Osteocyte (in vitro differentiated cells): ENCODE measurements at regions not wholly inside any gene's neighbourhood (a gene's known extent, or its start where the extent isn't known, plus 50 kb on each side); places are given as distances from the start of the nearest gene placed in this dataset.
"Not testable (repeated sequence)": the region's sequence is repeated elsewhere in the genome, so short reads cannot be mapped to it uniquely, and the experiment has no call there.

Experiments used
- DNase-seq: peaks from one replicate; pipeline ENCODE4 v3.0.0; 2021; ENCODE audit warnings: mixed read lengths; ENCODE audit not compliant: unreplicated experiment; ENCODE audit errors: extremely low spot score
- H3K27ac Mint-ChIP-seq: one replicate; pipeline ENCODE4 v1.8.0; 2021; ENCODE audit warnings: mild to moderate bottlenecking, mixed read lengths; ENCODE audit not compliant: unreplicated experiment
- H3K27me3 Mint-ChIP-seq: one replicate; pipeline ENCODE4 v1.8.0; 2021; ENCODE audit warnings: mixed read lengths; ENCODE audit not compliant: unreplicated experiment
- H3K36me3 Mint-ChIP-seq: one replicate; pipeline ENCODE4 v1.8.0; 2021; ENCODE audit warnings: mixed read lengths; ENCODE audit not compliant: unreplicated experiment
- H3K4me1 Mint-ChIP-seq: one replicate; pipeline ENCODE4 v1.8.0; 2021; ENCODE audit warnings: mixed read lengths; ENCODE audit not compliant: unreplicated experiment
- H3K4me3 Mint-ChIP-seq: one replicate; pipeline ENCODE4 v1.8.0; 2021; ENCODE audit warnings: mild to moderate bottlenecking, moderate library complexity, mixed read lengths; ENCODE audit not compliant: unreplicated experiment
- H3K9me3 Mint-ChIP-seq: one replicate; pipeline ENCODE4 v1.8.0; 2021; ENCODE audit warnings: mixed read lengths; ENCODE audit not compliant: unreplicated experiment
- CTCF ChIP-seq: fragments of 200-600 bp; sonication (generic); IDR thresholded peaks from 2 replicates; pipeline ENCODE4 v1.5.0; 2021; ENCODE audit warnings: antibody characterized with exemption, mild to moderate bottlenecking, moderate library complexity

GRCh38 chr16:88132836-88133506, 181.7 kb downstream of the BANP start:
- peaks cover 4% of the 10 kb centered on the region for H3K4me1 Mint-ChIP-seq
- no peak overlapping the region for H3K4me3 Mint-ChIP-seq
- no peaks in the 10 kb centered on the region for H3K27me3 Mint-ChIP-seq
- no peak for DNase-seq
- no peaks in the 10 kb centered on the region for H3K9me3 Mint-ChIP-seq
- H3K36me3 Mint-ChIP-seq: no peaks in the 10 kb centered on the region
- H3K27ac Mint-ChIP-seq: no peak overlapping the region
- TF ChIP-seq CTCF: no peak

- Mint-ChIP-seq H3K27ac (no peak overlapping the region), H3K9me3 (peaks cover 4% of the 10 kb centered on the region), H3K4me1 (peaks cover 4% of the 10 kb centered on the region), H3K27me3 (no peaks in the 10 kb centered on the region), H3K36me3 (no peaks in the 10 kb centered on the region), H3K4me3 (no peak overlapping the region)
- DNase-seq: no peak
- no peak for TF ChIP-seq CTCF
Observed at GRCh38 chr16:88133507-88133843, 182.2 kb downstream of the BANP start.

- not testable (repeated sequence) for H3K4me3 Mint-ChIP-seq, H3K4me1 Mint-ChIP-seq, DNase-seq, H3K36me3 Mint-ChIP-seq, H3K27ac Mint-ChIP-seq, H3K27me3 Mint-ChIP-seq
- H3K9me3 Mint-ChIP-seq: peaks cover 10% of the 10 kb centered on the region
Observed at GRCh38 chr16:88134172-88134898, 183.1 kb downstream of the BANP start.

- H3K36me3 Mint-ChIP-seq, H3K4me3 Mint-ChIP-seq: not testable (repeated sequence)
Observed at GRCh38 chr16:88134899-88135682, 183.9 kb downstream of the BANP start.

GRCh38 chr16:88136211-88136713, 185.0 kb downstream of the BANP start:
- H3K4me1 Mint-ChIP-seq, H3K36me3 Mint-ChIP-seq, H3K4me3 Mint-ChIP-seq, H3K27me3 Mint-ChIP-seq, H3K27ac Mint-ChIP-seq, DNase-seq: not testable (repeated sequence)
- H3K9me3 Mint-ChIP-seq: peaks cover 10% of the 10 kb centered on the region

More at GRCh38 chr16:88134899-88135682, 183.9 kb downstream of the BANP start:
- H3K27ac Mint-ChIP-seq, H3K4me1 Mint-ChIP-seq, DNase-seq, H3K27me3 Mint-ChIP-seq: not testable (repeated sequence)
- H3K9me3 Mint-ChIP-seq: peaks cover 10% of the 10 kb centered on the region

GRCh38 chr16:88136939-88137338, 185.7 kb downstream of the BANP start:
- not testable (repeated sequence) for DNase-seq, H3K27me3 Mint-ChIP-seq, H3K4me3 Mint-ChIP-seq, H3K36me3 Mint-ChIP-seq, H3K27ac Mint-ChIP-seq, H3K4me1 Mint-ChIP-seq
- H3K9me3 Mint-ChIP-seq: peaks cover 10% of the 10 kb centered on the region

GRCh38 chr16:88139141-88139540, 187.9 kb downstream of the BANP start:
- H3K27ac Mint-ChIP-seq, DNase-seq, H3K36me3 Mint-ChIP-seq, H3K4me3 Mint-ChIP-seq, H3K4me1 Mint-ChIP-seq, H3K27me3 Mint-ChIP-seq: not testable (repeated sequence)
- H3K9me3 Mint-ChIP-seq: peaks cover 10% of the 10 kb centered on the region

GRCh38 chr16:88140195-88140594, 189.0 kb downstream of the BANP start:
- H3K4me3 Mint-ChIP-seq, H3K36me3 Mint-ChIP-seq, H3K4me1 Mint-ChIP-seq, H3K27ac Mint-ChIP-seq, DNase-seq, H3K27me3 Mint-ChIP-seq: not testable (repeated sequence)
- H3K9me3 Mint-ChIP-seq: peaks cover 10% of the 10 kb centered on the region
